Spleen (tissue), 11 donors: ENCODE measurements at regions not wholly inside any gene's neighbourhood (a gene's known extent, or its start where the extent isn't known, plus 50 kb on each side); places are given as distances from the start of the nearest gene placed in this dataset.
A peak's percentile ranks its signal among the peaks of the same experiment; 100 is the strongest.

Experiments
- DNase-seq: peaks from one replicate; pipeline ENCODE4 v3.0.0-alpha.2; 2020
- H3K27ac ChIP-seq, 8 donors: fragments of 200-600 bp; sonication (generic) in 7 of 8; 1 replicate in 4 of 8; 2 replicates in 4 of 8; pipeline versions ENCODE4 v1.5.0 to v1.8.0; 2016 to 2021; ENCODE audit warnings: inconsistent platforms in 4 of 8, mild to moderate bottlenecking in 4 of 8, moderate library complexity in 1 of 8
- H3K27me3 ChIP-seq, 7 donors: fragments of 200-600 bp; sonication (generic) in 6 of 7; replicated peaks in 1 of 7; 1 replicate in 4 of 7; 2 replicates in 3 of 7; pipeline versions ENCODE4 v1.5.0 to v1.8.0; 2016 to 2021; ENCODE audit warnings: inconsistent platforms in 3 of 7, mild to moderate bottlenecking in 1 of 7
- H3K36me3 ChIP-seq, 6 donors: fragments of 200-600 bp; sonication (generic) in 5 of 6; 1 replicate in 4 of 6; 2 replicates in 2 of 6; pipeline versions ENCODE4 v1.5.0 to v1.8.0; 2016 to 2021; ENCODE audit warnings: inconsistent platforms in 2 of 6
- H3K4me1 ChIP-seq, 6 donors: fragments of 200-600 bp; sonication (generic) in 5 of 6; 1 replicate in 3 of 6; 2 replicates in 3 of 6; pipeline versions ENCODE4 v1.5.0 to v1.8.0; 2016 to 2021; ENCODE audit warnings: inconsistent platforms in 3 of 6
- H3K4me3 ChIP-seq, 8 donors: fragments of 200-600 bp; sonication (generic) in 7 of 8; 1 replicate in 4 of 8; 2 replicates in 4 of 8; pipeline versions ENCODE4 v1.5.0 to v1.8.0; 2016 to 2021; ENCODE audit warnings: inconsistent platforms in 4 of 8, mild to moderate bottlenecking in 4 of 8, moderate library complexity in 2 of 8
- H3K9me3 ChIP-seq, 8 donors: fragments of 200-600 bp; sonication (generic) in 7 of 8; 1 replicate in 4 of 8; 2 replicates in 4 of 8; pipeline versions ENCODE4 v1.5.0 to v1.8.0; 2016 to 2021; ENCODE audit warnings: inconsistent platforms in 4 of 8
- CTCF ChIP-seq, 11 experiments: fragments of 200-600 bp in 7 of 11; fragments of 450-650 bp in 4 of 11; sonication (generic) in 4 of 11; IDR thresholded peaks in 8 of 11; conservative IDR thresholded peaks in 3 of 11; 1 replicate in 7 of 11; 2 replicates in 4 of 11; pipeline versions ENCODE4 v1.4.0 to v1.8.0; 2016 to 2021; ENCODE audit warnings: antibody characterized with exemption in 11 of 11, inconsistent platforms in 4 of 11, mild to moderate bottlenecking in 1 of 11
- POLR2A ChIP-seq, 3 donors: fragments of 450-650 bp; IDR thresholded peaks; one replicate each; pipeline ENCODE4 v1.5.1; 2017; ENCODE audit warnings: antibody characterized with exemption in 3 of 3, mild to moderate bottlenecking in 1 of 3
- POLR2AphosphoS5 ChIP-seq, 3 donors: sonication (generic); formaldehyde crosslinking; IDR thresholded peaks; one replicate each; pipeline ENCODE4 v1.5.1; 2017; ENCODE audit warnings: antibody characterized with exemption in 3 of 3
- WGBS, 5 donors: extraction: QIAGEN DNeasy Blood & Tissue Kit in 3 of 5; methylation state at CpG; one replicate each; pipeline versions ENCODE4 v1.1.5 to v1.1.7; 2013 to 2018; 5-methylcytosine and 5-hydroxymethylcytosine counted together
- intact Hi-C: fragments of 100-400 bp; cut with DNase I; formaldehyde crosslinking; loops from one replicate; pipeline ENCODE4 v1.15.0; 2023; ENCODE audit warnings: low total_unique reads
- donor health status: healthy with polysubstance abuse.
- donor health status: DM: no; HTN: no; CAD: no; lungs with moderate emphysema.
- donor health status: DM: no; HTN: no; CAD: no.
- donor health status: Bipolar disorder and iron deficiency.
- donor health status: healthy.
- donor health status: DM: no; HTN: no; CAD: no.
- donor health status: DM: yes; HTN: yes; CAD: no.

GRCh38 chr2:60400462-60401246 is 152.8 kb downstream of the BCL11A start:
- H3K36me3 ChIP-seq, result no peaks in the 10 kb centered on the region
- WGBS, 5 donors, result 23 to 46% (median 24%) methylated on average over 7 of the region's 7 CpGs
- H3K27me3 ChIP-seq, result no peaks in the 10 kb centered on the region
- H3K4me3 ChIP-seq, result no peak overlapping the region
- peaks cover 0 to 26% (median 8%) of the 10 kb centered on the region in 6 donors for H3K4me1 ChIP-seq
- no peaks in the 10 kb centered on the region for H3K9me3 ChIP-seq
- DNase-seq, result no peak
- H3K27ac ChIP-seq, result peak overlapping the region in 1 of 8 donors; percentile 46
- TF ChIP-seq POLR2A (IDR thresholded peaks at IDR 0.05), result no peak
- no peak for TF ChIP-seq POLR2AphosphoS5 (IDR thresholded peaks at IDR 0.05)
- no peak for TF ChIP-seq CTCF (IDR thresholded peaks at IDR 0.05 in 8 of 11, conservative IDR thresholded peaks at IDR 0.05 in 3 of 11)
- intact Hi-C loops, result no loop called here

- H3K4me3 ChIP-seq, result no peak overlapping the region
- peaks cover 0 to 23% (median 2%) of the 10 kb centered on the region in 6 donors for H3K4me1 ChIP-seq
- 83 to 96% (median 91%) methylated on average over 2 of the region's 2 CpGs for WGBS, 5 donors
- TF ChIP-seq POLR2AphosphoS5 (IDR thresholded peaks at IDR 0.05) (no peak), CTCF (IDR thresholded peaks at IDR 0.05 in 8 of 11, conservative IDR thresholded peaks at IDR 0.05 in 3 of 11) (no peak), POLR2A (IDR thresholded peaks at IDR 0.05) (no peak)
- no peak overlapping the region for H3K27ac ChIP-seq
- no peaks in the 10 kb centered on the region for H3K27me3 ChIP-seq
- DNase-seq, result no peak
- H3K9me3 ChIP-seq, result no peaks in the 10 kb centered on the region
- H3K36me3 ChIP-seq, result no peaks in the 10 kb centered on the region
- intact Hi-C loops, result no loop called here
Observed at GRCh38 chr2:60394463-60394862, 159.0 kb downstream of the BCL11A start.

GRCh38 chr2:60391649-60392375 is 161.6 kb downstream of the BCL11A start:
- intact Hi-C loops, result no loop called here
- no peaks in the 10 kb centered on the region for H3K9me3 ChIP-seq
- 71 to 75% (median 74%) methylated on average over 7 of the region's 7 CpGs for WGBS, 5 donors
- no peaks in the 10 kb centered on the region for H3K36me3 ChIP-seq
- peaks cover 0 to 23% (median 2%) of the 10 kb centered on the region in 6 donors for H3K4me1 ChIP-seq
- H3K27ac ChIP-seq, result peak overlapping the region in 2 of 8 donors; percentile 13 to 38
- DNase-seq, result no peak
- no peak overlapping the region for H3K4me3 ChIP-seq
- H3K27me3 ChIP-seq, result no peaks in the 10 kb centered on the region
- TF ChIP-seq POLR2AphosphoS5 (IDR thresholded peaks at IDR 0.05), result no peak
- TF ChIP-seq POLR2A (IDR thresholded peaks at IDR 0.05), result no peak
- TF ChIP-seq CTCF (IDR thresholded peaks at IDR 0.05 in 8 of 11, conservative IDR thresholded peaks at IDR 0.05 in 3 of 11), result no peak

- H3K27ac ChIP-seq, result peak overlapping the region in 2 of 8 donors; percentile 13 to 38
- WGBS, 5 donors, result 47 to 62% (median 55%) methylated on average over 6 of the region's 6 CpGs
- DNase-seq, result no peak
Observed at GRCh38 chr2:60391230-60391629, 162.2 kb downstream of the BCL11A start.

More at GRCh38 chr2:60391230-60391629, 162.2 kb downstream of the BCL11A start:
- Histone ChIP-seq H3K4me1 (peaks cover 0 to 23% (median 2%) of the 10 kb centered on the region in 6 donors), H3K27me3 (no peaks in the 10 kb centered on the region), H3K9me3 (no peaks in the 10 kb centered on the region), H3K4me3 (no peak overlapping the region), H3K36me3 (no peaks in the 10 kb centered on the region)
- TF ChIP-seq POLR2A (IDR thresholded peaks at IDR 0.05) (no peak), POLR2AphosphoS5 (IDR thresholded peaks at IDR 0.05) (no peak), CTCF (IDR thresholded peaks at IDR 0.05 in 8 of 11, conservative IDR thresholded peaks at IDR 0.05 in 3 of 11) (no peak)
- intact Hi-C loops, result no loop called here
